Glutamatergic neuron (in vitro differentiated cells): ENCODE measurements at regions not wholly inside any gene's neighbourhood (a gene's known extent, or its start where the extent isn't known, plus 50 kb on each side); places are given as distances from the start of the nearest gene placed in this dataset.
"Not testable (repeated sequence)": the region's sequence is repeated elsewhere in the genome, so short reads cannot be mapped to it uniquely, and the experiment has no call there.

Experiments
- DNase-seq: peaks from one replicate; pipeline ENCODE4 v3.0.0; 2022
- H3K27ac Mint-ChIP-seq: one replicate; pipeline ENCODE4 v1.8.0; 2020; ENCODE audit warnings: mild to moderate bottlenecking, mixed read lengths, inconsistent platforms; ENCODE audit not compliant: unreplicated experiment
- H3K27me3 Mint-ChIP-seq: one replicate; pipeline ENCODE4 v1.8.0; 2020; ENCODE audit warnings: mild to moderate bottlenecking, moderate library complexity, mixed read lengths, inconsistent platforms; ENCODE audit not compliant: unreplicated experiment
- H3K36me3 Mint-ChIP-seq: one replicate; pipeline ENCODE4 v1.8.0; 2020; ENCODE audit warnings: mild to moderate bottlenecking, mixed read lengths, inconsistent platforms; ENCODE audit not compliant: unreplicated experiment
- H3K4me1 Mint-ChIP-seq: one replicate; pipeline ENCODE4 v1.8.0; 2020; ENCODE audit warnings: mild to moderate bottlenecking, low read depth, mixed read lengths, inconsistent platforms; ENCODE audit not compliant: unreplicated experiment
- H3K4me3 Mint-ChIP-seq: one replicate; pipeline ENCODE4 v1.8.0; 2020; ENCODE audit warnings: mild to moderate bottlenecking, mixed read lengths, inconsistent platforms; ENCODE audit not compliant: unreplicated experiment
- H3K9me3 Mint-ChIP-seq: one replicate; pipeline ENCODE4 v1.8.0; 2020; ENCODE audit warnings: mild to moderate bottlenecking, moderate library complexity, mixed read lengths, inconsistent platforms; ENCODE audit not compliant: unreplicated experiment
- TF ChIP-seq, protein P1 (sequence below): fragments of 200-600 bp; sonication (generic); IDR thresholded peaks from one replicate; pipeline ENCODE4 v1.5.0; 2021; ENCODE audit not compliant: partially characterized antibody, unreplicated experiment

DNA sequence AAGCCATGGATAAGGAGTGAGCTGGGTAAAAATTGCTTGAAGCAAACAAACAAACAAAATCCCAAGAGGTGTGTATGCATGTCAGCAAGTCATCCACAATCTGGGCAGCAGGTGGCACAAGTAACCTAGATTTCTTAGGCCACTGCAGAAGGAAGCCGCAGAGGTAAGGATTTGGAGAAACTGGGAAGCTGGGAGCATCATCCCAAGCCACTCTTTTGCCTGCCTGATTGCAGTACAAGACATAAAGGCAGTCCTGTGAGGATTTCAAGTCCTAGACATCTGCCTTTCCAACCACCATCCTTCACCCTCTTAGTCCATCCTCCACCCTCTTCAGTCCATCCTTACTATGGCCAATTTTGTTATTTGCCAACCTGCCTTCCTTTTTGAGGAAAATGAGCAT is 67.2 kb upstream of the BMAL1 start:
- Mint-ChIP-seq H3K27ac (no peak overlapping the region), H3K4me1 (peaks cover 3% of the 10 kb centered on the region), H3K27me3 (no peaks in the 10 kb centered on the region), H3K4me3 (no peak overlapping the region), H3K36me3 (no peaks in the 10 kb centered on the region), H3K9me3 (no peaks in the 10 kb centered on the region)
- peak; percentile 46 for DNase-seq
- TF ChIP-seq, protein P1, sequence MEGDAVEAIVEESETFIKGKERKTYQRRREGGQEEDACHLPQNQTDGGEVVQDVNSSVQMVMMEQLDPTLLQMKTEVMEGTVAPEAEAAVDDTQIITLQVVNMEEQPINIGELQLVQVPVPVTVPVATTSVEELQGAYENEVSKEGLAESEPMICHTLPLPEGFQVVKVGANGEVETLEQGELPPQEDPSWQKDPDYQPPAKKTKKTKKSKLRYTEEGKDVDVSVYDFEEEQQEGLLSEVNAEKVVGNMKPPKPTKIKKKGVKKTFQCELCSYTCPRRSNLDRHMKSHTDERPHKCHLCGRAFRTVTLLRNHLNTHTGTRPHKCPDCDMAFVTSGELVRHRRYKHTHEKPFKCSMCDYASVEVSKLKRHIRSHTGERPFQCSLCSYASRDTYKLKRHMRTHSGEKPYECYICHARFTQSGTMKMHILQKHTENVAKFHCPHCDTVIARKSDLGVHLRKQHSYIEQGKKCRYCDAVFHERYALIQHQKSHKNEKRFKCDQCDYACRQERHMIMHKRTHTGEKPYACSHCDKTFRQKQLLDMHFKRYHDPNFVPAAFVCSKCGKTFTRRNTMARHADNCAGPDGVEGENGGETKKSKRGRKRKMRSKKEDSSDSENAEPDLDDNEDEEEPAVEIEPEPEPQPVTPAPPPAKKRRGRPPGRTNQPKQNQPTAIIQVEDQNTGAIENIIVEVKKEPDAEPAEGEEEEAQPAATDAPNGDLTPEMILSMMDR, result peak; percentile 53

GRCh38 chr11:13214276-13214675 is 63.3 kb upstream of the BMAL1 start:
- no peaks in the 10 kb centered on the region for H3K9me3 Mint-ChIP-seq
- no peaks in the 10 kb centered on the region for H3K36me3 Mint-ChIP-seq
- no peak overlapping the region for H3K4me3 Mint-ChIP-seq
- H3K4me1 Mint-ChIP-seq, result peaks cover 5% of the 10 kb centered on the region
- DNase-seq, result no peak
- no peak overlapping the region for H3K27ac Mint-ChIP-seq
- no peaks in the 10 kb centered on the region for H3K27me3 Mint-ChIP-seq
- TF ChIP-seq, protein P1, result no peak

GRCh38 chr11:13215149-13215548 is 62.4 kb upstream of the BMAL1 start:
- DNase-seq, result no peak
- no peaks in the 10 kb centered on the region for H3K9me3 Mint-ChIP-seq
- no peaks in the 10 kb centered on the region for H3K36me3 Mint-ChIP-seq
- TF ChIP-seq, protein P1, result no peak
- no peak overlapping the region for H3K27ac Mint-ChIP-seq
- H3K4me3 Mint-ChIP-seq, result no peak overlapping the region
- no peaks in the 10 kb centered on the region for H3K27me3 Mint-ChIP-seq
- peaks cover 3% of the 10 kb centered on the region for H3K4me1 Mint-ChIP-seq

DNA sequence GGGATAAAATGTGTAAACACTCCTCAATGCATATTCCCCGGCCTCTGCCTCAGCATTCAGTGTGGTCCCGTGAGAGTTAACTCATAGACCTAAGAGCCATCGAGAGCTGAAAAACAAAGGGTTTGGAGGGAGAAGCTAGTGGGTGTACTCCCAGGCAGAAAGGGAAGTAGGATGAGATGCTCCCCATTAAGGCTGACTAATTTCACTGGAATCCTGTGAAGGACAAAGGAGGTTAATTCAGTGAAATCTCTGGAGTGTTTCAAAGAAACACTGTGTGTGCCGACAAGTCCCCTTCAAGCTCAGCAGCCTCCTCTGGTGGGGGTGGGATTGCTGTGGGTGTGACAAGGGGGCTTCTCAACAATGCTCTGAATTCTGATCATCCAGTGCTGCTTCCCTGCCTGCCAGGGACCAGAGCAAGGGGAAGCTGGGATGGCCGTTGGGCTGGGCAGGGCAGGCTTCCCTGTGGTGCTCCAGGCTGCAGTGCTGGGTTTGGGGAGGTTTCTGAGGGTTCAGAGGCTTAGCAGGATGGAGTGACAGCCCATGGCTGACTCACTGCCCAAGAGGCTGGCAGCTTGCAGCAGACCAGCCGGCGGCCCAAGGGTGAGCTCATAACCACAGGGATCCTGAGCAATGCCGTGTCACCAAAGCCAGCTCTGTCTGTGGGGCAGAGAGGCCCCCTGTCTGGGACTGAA is 61.4 kb upstream of the BMAL1 start:
- no peak overlapping the region for H3K27ac Mint-ChIP-seq
- TF ChIP-seq, protein P1, result no peak
- DNase-seq, result no peak
- H3K9me3 Mint-ChIP-seq, result no peaks in the 10 kb centered on the region
- H3K36me3 Mint-ChIP-seq, result no peaks in the 10 kb centered on the region
- peaks cover 2% of the 10 kb centered on the region for H3K4me1 Mint-ChIP-seq
- H3K27me3 Mint-ChIP-seq, result no peaks in the 10 kb centered on the region
- H3K4me3 Mint-ChIP-seq, result no peak overlapping the region

- no peak overlapping the region for H3K4me3 Mint-ChIP-seq
- no peaks in the 10 kb centered on the region for H3K9me3 Mint-ChIP-seq
- no peak for DNase-seq
- TF ChIP-seq, protein P1, result no peak
- H3K36me3 Mint-ChIP-seq, result no peaks in the 10 kb centered on the region
- H3K4me1 Mint-ChIP-seq, result peaks cover 2% of the 10 kb centered on the region
- no peak overlapping the region for H3K27ac Mint-ChIP-seq
- no peaks in the 10 kb centered on the region for H3K27me3 Mint-ChIP-seq
Observed at GRCh38 chr11:13216711-13217075, 60.9 kb upstream of the BMAL1 start.

DNA sequence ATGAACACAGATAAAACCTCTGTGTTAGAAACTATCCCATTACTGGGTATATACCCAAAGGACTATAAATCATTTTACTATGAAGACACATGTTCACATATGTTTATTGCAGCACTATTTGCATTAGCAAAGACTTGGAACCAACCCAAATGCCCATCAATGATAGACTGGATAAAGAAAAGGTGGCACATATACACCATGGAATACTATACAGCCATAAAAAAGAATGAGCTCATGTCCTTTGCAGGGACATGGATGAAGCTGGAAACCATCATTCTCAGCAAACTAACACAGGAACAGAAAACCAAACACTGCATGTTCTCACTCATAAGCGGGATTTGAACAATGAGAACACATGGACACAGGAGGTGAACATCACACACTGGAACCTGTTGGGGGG is 58.9 kb upstream of the BMAL1 start:
- H3K27me3 Mint-ChIP-seq, H3K4me3 Mint-ChIP-seq, H3K4me1 Mint-ChIP-seq, H3K9me3 Mint-ChIP-seq, H3K27ac Mint-ChIP-seq, H3K36me3 Mint-ChIP-seq, DNase-seq: not testable (repeated sequence)
